ENCODE measurements at regions not wholly inside any gene's neighbourhood (a gene's known extent, or its start where the extent isn't known, plus 50 kb on each side); places are given as distances from the start of the nearest gene placed in this dataset.
A peak's percentile ranks its signal among the peaks of the same experiment; 100 is the strongest.

- H3K27ac ChIP-seq = no peak overlapping the region
- TF ChIP-seq CTCF (conservative IDR thresholded peaks at IDR 0.05) = no peak
Measured at GRCh38 chr12:126773491-126773890, 1493.5 kb upstream of the TMEM132C start.

GRCh38 chr12:126776026-126776655, 1490.8 kb upstream of the TMEM132C start:
- TF ChIP-seq CTCF (conservative IDR thresholded peaks at IDR 0.05) = no peak
- no peak overlapping the region for H3K27ac ChIP-seq

GRCh38 chr12:126780343-126780742, 1486.6 kb upstream of the TMEM132C start:
- no peak for TF ChIP-seq CTCF (conservative IDR thresholded peaks at IDR 0.05)
- no peak overlapping the region for H3K27ac ChIP-seq

GRCh38 chr12:126781593-126781992, 1485.4 kb upstream of the TMEM132C start:
- H3K27ac ChIP-seq = no peak overlapping the region
- no peak for TF ChIP-seq CTCF (conservative IDR thresholded peaks at IDR 0.05)

- no peak for TF ChIP-seq CTCF (conservative IDR thresholded peaks at IDR 0.05)
- H3K27ac ChIP-seq = no peak overlapping the region
Measured at GRCh38 chr12:126782083-126782482, 1484.9 kb upstream of the TMEM132C start.

- no peak overlapping the region for H3K27ac ChIP-seq
- peak; percentile 65 for TF ChIP-seq CTCF (conservative IDR thresholded peaks at IDR 0.05)
Measured at GRCh38 chr12:126784328-126784921, 1482.5 kb upstream of the TMEM132C start.

GRCh38 chr12:126789963-126790362, 1477.0 kb upstream of the TMEM132C start:
- no peak for TF ChIP-seq CTCF (conservative IDR thresholded peaks at IDR 0.05)
- H3K27ac ChIP-seq = no peak overlapping the region

Data from VCaP (cell line).